HG03066 (cell line): ENCODE measurements at regions not wholly inside any gene's neighbourhood (a gene's known extent, or its start where the extent isn't known, plus 50 kb on each side); places are given as distances from the start of the nearest gene placed in this dataset.

ENCODE experiments used
- ATAC-seq: cut with Tn5 transposase; IDR thresholded peaks from one replicate; pipeline ENCODE4 v1.9.1; 2021; ENCODE audit warnings: low read depth; ENCODE audit not compliant: unreplicated experiment

GRCh38 chr10:21217748-21218367 is 307.6 kb downstream of the SKIDA1 start:
- ATAC-seq = no peak

GRCh38 chr10:21217107-21217506 is 308.4 kb downstream of the SKIDA1 start:
- ATAC-seq = no peak

- ATAC-seq = no peak
Measured at GRCh38 chr10:21214329-21214728, 311.2 kb downstream of the SKIDA1 start.

GRCh38 chr10:21213381-21213780 is 312.1 kb downstream of the SKIDA1 start:
- ATAC-seq = no peak

DNA sequence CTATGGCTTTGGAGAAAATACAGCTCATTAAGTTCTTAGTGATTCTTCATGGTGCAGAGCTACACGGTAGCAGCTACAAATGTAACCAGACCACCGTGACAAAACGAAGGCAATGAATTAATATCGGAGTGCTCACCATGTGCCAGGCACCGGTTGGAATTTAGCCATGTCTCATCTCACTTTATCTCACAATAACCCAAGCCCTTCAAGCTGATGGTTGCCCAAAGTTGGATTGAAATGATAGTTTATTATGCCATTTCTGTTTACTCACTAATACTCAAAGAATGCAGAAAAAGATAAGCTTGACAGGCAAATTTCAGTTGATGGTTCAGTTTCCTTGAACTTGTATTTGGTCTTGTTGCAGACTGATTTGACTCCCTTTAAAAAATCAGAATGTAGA is 312.6 kb downstream of the SKIDA1 start:
- no peak for ATAC-seq

GRCh38 chr10:21212348-21212747 is 313.1 kb downstream of the SKIDA1 start:
- no peak for ATAC-seq

- no peak for ATAC-seq
Measured at GRCh38 chr10:21209495-21209894, 312.4 kb upstream of the NEBL start.

DNA sequence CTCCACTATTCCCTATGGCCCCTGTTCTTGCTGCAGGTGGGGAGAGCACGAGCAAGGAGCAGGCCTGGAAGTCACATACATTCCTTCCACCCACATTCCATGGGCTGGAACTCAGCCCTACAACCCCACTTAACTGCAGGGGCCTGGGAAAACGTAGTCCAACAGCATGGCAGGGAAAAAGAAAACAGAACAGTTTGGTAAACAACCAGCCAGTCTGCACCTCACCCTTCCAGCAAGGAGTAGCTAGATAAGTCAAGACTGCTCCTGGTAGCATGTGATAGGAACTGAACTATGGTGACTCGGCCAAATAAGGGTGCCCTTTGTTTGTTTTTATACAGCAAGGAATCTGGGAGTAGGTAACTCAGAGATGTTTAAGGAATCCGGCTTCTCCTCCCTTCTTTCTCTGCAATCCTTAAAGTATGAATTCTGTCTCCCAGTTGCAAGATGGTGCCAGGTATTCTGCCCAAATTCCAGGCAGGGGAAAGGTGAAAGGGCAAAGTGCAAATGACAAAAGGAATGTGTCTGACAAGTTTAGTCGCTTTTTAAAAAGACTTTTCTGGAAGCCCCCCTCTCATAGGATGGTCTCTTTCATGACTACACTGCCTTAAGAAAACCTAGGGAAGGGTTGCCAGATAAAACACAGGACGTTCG is 311.7 kb upstream of the NEBL start:
- ATAC-seq = no peak

- ATAC-seq = no peak
Measured at GRCh38 chr10:21207852-21208646, 310.9 kb upstream of the NEBL start.

DNA sequence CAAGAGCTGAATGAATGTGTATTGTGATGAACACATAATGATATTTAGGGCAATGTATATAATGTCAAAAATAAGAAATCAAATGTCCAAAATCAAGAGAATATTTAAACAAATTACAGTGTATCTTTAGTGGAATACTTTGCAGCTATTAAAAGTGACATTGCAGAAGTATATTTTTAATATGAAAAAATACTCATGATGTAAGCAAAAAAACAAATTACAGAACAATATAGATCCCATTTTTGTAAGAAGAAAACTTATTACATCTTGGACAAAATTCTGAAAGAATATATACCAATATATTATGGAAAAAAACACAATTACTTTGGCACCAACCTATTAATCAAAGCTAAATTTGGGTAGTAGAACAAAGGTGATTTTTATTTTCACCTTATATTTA is 308.2 kb upstream of the NEBL start:
- no peak for ATAC-seq

- ATAC-seq = no peak
Measured at GRCh38 chr10:21203473-21204107, 306.5 kb upstream of the NEBL start.

DNA sequence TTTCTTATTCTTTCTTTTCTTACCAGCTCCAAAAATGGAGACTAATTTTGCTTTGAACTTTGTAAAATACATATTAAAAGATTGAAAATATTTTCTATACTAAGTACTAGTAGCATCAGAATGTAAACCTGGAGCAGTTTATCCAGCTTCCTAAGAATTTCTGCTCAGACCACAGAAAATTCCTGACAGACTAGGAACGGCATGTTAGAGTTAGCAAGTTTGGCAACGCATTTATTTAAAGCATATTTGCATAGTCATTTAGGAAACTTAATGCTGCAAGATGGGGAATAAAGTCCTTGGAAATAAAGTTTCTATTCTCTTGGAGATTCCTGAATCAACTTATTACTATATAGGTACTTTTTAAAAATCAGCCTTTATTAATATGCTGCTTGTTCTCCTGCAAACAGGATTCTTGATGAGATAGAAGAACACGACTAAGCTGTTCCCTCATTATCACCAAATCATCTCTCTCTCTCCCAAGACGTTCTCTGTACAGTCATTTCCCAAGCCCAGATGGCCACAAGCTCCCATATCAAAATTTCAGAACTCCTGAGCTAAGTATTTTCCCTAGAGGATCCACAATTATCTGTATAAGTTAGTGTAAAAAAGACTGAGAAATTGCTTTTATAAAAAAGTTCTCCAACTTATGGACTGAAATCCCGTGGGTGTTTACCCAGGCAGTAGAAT is 305.8 kb upstream of the NEBL start:
- ATAC-seq = no peak

GRCh38 chr10:21199501-21199900 is 302.4 kb upstream of the NEBL start:
- ATAC-seq = no peak

- ATAC-seq = no peak
Measured at GRCh38 chr10:21197838-21198237, 300.7 kb upstream of the NEBL start.

DNA sequence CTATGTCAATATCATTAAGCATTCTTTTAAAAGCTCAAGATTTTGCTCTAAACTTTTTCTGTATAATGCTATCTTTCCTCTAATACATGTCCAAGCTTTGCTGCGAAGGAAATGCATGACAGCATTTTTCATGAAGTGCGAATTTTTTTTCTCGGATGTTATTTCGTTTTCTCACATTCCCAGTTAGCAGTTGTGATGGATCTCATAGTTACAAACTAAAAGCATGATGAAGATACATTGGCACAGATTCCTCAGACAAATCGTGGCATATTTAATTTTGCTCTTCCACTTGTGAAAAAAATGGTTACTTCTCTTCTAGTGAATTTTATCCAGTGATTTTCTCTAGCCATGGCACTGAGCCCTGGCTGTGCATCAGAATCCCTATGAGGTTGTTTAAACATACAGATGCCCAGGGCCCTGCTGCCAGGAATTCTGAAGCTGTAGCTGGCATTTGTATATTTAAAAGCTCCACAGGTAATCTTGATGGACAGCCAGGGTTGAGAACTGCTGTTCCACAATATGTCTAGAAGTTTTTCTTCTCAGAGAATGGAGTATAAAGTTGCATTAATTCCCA is 299.8 kb upstream of the NEBL start:
- no peak for ATAC-seq

GRCh38 chr10:21195252-21195651 is 298.1 kb upstream of the NEBL start:
- no peak for ATAC-seq

DNA sequence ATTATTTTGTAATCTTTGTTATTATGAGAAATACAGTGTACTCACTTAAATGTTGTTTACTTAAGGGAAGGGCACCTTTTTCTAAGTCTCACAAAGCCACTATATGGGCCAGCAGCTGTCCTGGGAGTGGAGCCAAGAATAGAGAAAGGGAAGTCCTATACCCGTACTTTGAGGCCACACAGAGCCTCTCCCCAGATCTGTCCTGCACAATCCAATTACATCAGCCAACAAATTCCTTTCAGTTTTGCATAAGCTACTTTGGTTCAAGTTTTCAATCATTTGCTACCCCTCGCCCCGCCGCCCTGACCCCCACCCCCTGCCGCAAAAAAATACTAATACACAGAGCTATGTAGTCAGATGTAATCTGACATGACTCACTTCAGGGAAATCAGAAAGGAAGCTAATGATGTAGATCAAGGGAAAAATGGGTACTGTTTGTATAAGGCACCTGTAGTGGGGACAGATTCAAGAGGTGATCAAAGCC is 297.4 kb upstream of the NEBL start:
- no peak for ATAC-seq

- ATAC-seq = no peak
Measured at GRCh38 chr10:21193196-21193595, 296.1 kb upstream of the NEBL start.

DNA sequence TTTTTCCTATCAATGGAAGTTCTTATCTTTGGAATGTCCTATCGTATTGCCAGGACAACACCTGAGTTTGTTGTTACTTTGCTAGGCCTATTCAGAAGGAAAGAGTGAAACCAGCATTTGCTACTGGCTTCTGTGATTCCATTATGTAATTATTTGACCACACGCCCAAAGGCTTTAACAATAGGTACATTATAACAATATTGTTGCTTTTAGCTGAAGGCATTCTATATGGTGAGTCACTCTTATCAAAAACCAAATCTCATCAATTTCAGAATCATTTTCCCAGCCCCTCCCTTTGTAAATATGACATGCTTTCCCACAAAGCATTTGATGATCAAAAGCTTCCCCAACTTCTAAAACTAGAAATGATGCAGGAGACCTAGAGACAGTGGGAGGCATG is 294.4 kb upstream of the NEBL start:
- ATAC-seq = no peak

- no peak for ATAC-seq
Measured at GRCh38 chr10:21184984-21185383, 287.9 kb upstream of the NEBL start.
